ENCODE measurements at regions not wholly inside any gene's neighbourhood (a gene's known extent, or its start where the extent isn't known, plus 50 kb on each side); places are given as distances from the start of the nearest gene placed in this dataset.

DNA sequence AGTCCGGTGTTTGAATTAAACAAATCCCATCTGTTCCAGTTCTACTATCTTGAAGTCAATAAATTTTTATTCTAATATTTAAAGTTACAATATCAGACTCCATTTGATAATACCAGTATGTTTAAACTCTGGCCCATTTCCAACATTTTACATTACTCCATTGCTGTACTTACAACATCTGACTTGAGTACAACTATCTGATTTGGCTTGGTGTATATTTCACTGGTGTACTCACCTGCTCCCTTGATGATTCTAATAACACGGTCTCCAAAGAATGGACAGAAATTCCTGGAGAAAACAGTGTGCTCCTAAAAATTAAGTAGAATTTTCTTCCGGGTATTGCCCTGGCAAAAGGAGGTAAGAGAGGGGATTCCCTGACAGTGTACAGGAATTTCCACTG lies 680.5 kb upstream of the ADAMTS5 start:
- TF ChIP-seq CTCF (IDR thresholded peaks at IDR 0.05; ENCODE audit: poor library complexity) (no peak), EZH2 (IDR thresholded peaks at IDR 0.05; ENCODE audit: borderline replicate concordance) (no peak), EZH2phosphoT487 (IDR thresholded peaks at IDR 0.05; ENCODE audit: low read depth, severe bottlenecking, unreplicated experiment) (no peak)
- Histone ChIP-seq H3K9me3 (ENCODE audit: low read depth) (no peaks in the 10 kb centered on the region), H3K4me1 (ENCODE audit: insufficient read depth) (no peaks in the 10 kb centered on the region), H3K4me2 (no peak overlapping the region), H4K20me1 (ENCODE audit: insufficient read depth, poor library complexity, severe bottlenecking) (no peaks in the 10 kb centered on the region), H2AFZ (no peak overlapping the region), H3K27me3 (no peaks in the 10 kb centered on the region), H3K27ac (no peak overlapping the region), H3K79me2 (no peaks in the 10 kb centered on the region), H3K9me2 (replicated peaks; ENCODE audit: insufficient read depth) (no peaks in the 10 kb centered on the region), H3K4me3 (no peak overlapping the region), H3K36me3 (replicated peaks; ENCODE audit: insufficient read depth, low read depth) (no peaks in the 10 kb centered on the region)
- 88% methylated on average over 3 of the region's 3 CpGs for WGBS (ENCODE audit: low lambda C conversion rate, missing lambda C conversion rate)
- no peak for DNase-seq (ENCODE audit: low spot score)

DNA sequence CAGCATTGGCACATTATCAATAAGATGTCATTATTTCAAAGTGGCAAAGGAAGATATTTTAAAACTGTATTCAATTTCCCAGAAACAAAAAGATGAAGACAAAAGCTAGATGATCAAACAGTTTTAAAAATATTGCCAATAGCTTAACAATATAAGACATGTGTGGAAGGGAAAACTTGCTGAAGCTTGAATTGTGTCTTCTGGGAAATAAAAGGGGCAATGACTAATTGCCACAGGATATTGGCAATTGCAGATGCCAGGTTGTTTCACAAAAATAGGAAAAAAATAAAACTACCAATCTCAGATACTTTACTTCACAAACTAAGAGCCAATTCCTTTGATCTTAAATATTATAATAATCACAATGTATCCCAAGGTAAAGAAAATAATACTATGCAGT lies 679.8 kb upstream of the ADAMTS5 start:
- no peaks in the 10 kb centered on the region for H3K79me2 ChIP-seq
- no peak overlapping the region for H2AFZ ChIP-seq
- H3K4me2 ChIP-seq, result no peak overlapping the region
- no peak overlapping the region for H3K4me3 ChIP-seq
- H4K20me1 ChIP-seq (ENCODE audit: insufficient read depth, poor library complexity, severe bottlenecking), result no peaks in the 10 kb centered on the region
- no peaks in the 10 kb centered on the region for H3K36me3 ChIP-seq (replicated peaks; ENCODE audit: insufficient read depth, low read depth)
- H3K9me2 ChIP-seq (replicated peaks; ENCODE audit: insufficient read depth), result no peaks in the 10 kb centered on the region
- DNase-seq (ENCODE audit: low spot score), result no peak
- H3K27me3 ChIP-seq, result no peaks in the 10 kb centered on the region
- TF ChIP-seq CTCF (IDR thresholded peaks at IDR 0.05; ENCODE audit: poor library complexity) (no peak), EZH2phosphoT487 (IDR thresholded peaks at IDR 0.05; ENCODE audit: low read depth, severe bottlenecking, unreplicated experiment) (no peak), EZH2 (IDR thresholded peaks at IDR 0.05; ENCODE audit: borderline replicate concordance) (no peak)
- no peaks in the 10 kb centered on the region for H3K4me1 ChIP-seq (ENCODE audit: insufficient read depth)
- no peaks in the 10 kb centered on the region for H3K9me3 ChIP-seq (ENCODE audit: low read depth)
- H3K27ac ChIP-seq, result no peak overlapping the region

DNA sequence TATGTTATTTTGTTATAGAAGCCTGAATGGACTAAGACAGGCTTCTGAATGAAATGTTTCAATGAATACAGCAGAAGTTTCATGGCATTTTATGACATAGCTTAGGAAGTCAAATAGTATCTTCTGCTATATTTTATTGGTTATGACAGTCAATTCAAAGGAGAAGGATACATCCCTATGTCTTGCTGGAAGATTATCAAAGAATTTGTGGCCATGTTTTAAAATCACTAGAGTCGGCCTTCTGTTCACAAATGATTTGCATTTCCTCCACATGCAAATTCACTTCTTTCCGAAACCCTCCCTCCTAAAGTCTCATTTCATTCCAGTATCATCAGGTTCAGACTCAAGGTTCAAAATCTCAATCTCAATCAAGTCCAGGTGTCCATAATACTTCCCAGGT lies 679.2 kb upstream of the ADAMTS5 start:
- no peaks in the 10 kb centered on the region for H3K9me2 ChIP-seq (replicated peaks; ENCODE audit: insufficient read depth)
- DNase-seq (ENCODE audit: low spot score), result no peak
- H4K20me1 ChIP-seq (ENCODE audit: insufficient read depth, poor library complexity, severe bottlenecking), result no peaks in the 10 kb centered on the region
- no peak overlapping the region for H3K4me2 ChIP-seq
- no peaks in the 10 kb centered on the region for H3K36me3 ChIP-seq (replicated peaks; ENCODE audit: insufficient read depth, low read depth)
- H3K4me1 ChIP-seq (ENCODE audit: insufficient read depth), result no peaks in the 10 kb centered on the region
- no peak for TF ChIP-seq EZH2phosphoT487 (IDR thresholded peaks at IDR 0.05; ENCODE audit: low read depth, severe bottlenecking, unreplicated experiment)
- TF ChIP-seq EZH2 (IDR thresholded peaks at IDR 0.05; ENCODE audit: borderline replicate concordance), result no peak
- no peak for TF ChIP-seq CTCF (IDR thresholded peaks at IDR 0.05; ENCODE audit: poor library complexity)
- no peak overlapping the region for H2AFZ ChIP-seq
- H3K9me3 ChIP-seq (ENCODE audit: low read depth), result no peaks in the 10 kb centered on the region
- H3K4me3 ChIP-seq, result no peak overlapping the region
- H3K27ac ChIP-seq, result no peak overlapping the region
- WGBS (ENCODE audit: low lambda C conversion rate, missing lambda C conversion rate), result 89% methylated on average over 2 of the region's 2 CpGs
- no peaks in the 10 kb centered on the region for H3K79me2 ChIP-seq
- no peaks in the 10 kb centered on the region for H3K27me3 ChIP-seq

DNA sequence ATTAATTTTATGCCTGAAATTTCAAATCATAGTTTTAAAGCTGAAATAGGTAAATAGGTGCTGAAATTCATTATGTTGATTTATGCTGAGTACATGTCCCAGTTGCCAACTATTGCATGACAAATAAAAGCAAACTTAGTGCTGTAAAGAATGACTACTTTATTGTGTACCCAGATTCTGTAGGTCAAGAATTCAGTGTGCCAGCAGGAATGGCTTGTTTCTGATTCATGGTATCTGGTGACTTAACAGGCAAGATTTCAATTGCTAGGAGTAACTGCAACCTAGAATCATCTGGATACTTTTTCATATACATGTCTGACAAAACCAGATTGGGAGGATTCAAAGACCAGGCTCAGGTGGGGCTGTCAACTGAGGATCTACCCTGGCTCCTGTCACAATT lies 678.4 kb upstream of the ADAMTS5 start:
- H3K4me1 ChIP-seq (ENCODE audit: insufficient read depth), result no peaks in the 10 kb centered on the region

More for the DNA sequence above, 678.4 kb upstream of the ADAMTS5 start:
- H3K9me3 ChIP-seq (ENCODE audit: low read depth), result no peaks in the 10 kb centered on the region
- H3K4me3 ChIP-seq, result no peak overlapping the region
- H3K4me2 ChIP-seq, result no peak overlapping the region
- H4K20me1 ChIP-seq (ENCODE audit: insufficient read depth, poor library complexity, severe bottlenecking), result no peaks in the 10 kb centered on the region
- no peak overlapping the region for H2AFZ ChIP-seq
- no peaks in the 10 kb centered on the region for H3K36me3 ChIP-seq (replicated peaks; ENCODE audit: insufficient read depth, low read depth)
- DNase-seq (ENCODE audit: low spot score), result no peak
- no peaks in the 10 kb centered on the region for H3K9me2 ChIP-seq (replicated peaks; ENCODE audit: insufficient read depth)
- H3K79me2 ChIP-seq, result no peaks in the 10 kb centered on the region
- no peaks in the 10 kb centered on the region for H3K27me3 ChIP-seq
- H3K27ac ChIP-seq, result no peak overlapping the region
- TF ChIP-seq EZH2 (IDR thresholded peaks at IDR 0.05; ENCODE audit: borderline replicate concordance) (no peak), CTCF (IDR thresholded peaks at IDR 0.05; ENCODE audit: poor library complexity) (no peak), EZH2phosphoT487 (IDR thresholded peaks at IDR 0.05; ENCODE audit: low read depth, severe bottlenecking, unreplicated experiment) (no peak)
